Upper lobe of left lung (tissue), 6 donors: ENCODE measurements at regions not wholly inside any gene's neighbourhood (a gene's known extent, or its start where the extent isn't known, plus 50 kb on each side); places are given as distances from the start of the nearest gene placed in this dataset.

ENCODE experiments used
- ATAC-seq, 2 donors: fragments of 200-7000 bp; cut with Tn5 transposase; one replicate each; pipeline ENCODE4 v1.9.1; 2022; ENCODE audit warnings: mild to moderate bottlenecking in 2 of 2, moderate library complexity in 2 of 2; ENCODE audit not compliant: low FRiP score in 2 of 2
- DNase-seq, 2 donors: peaks; one replicate each; pipeline ENCODE4 v3.0.0-alpha.2; 2019 to 2020
- H3K27ac ChIP-seq, 4 donors: fragments of 200-600 bp; sonication (generic); one replicate each; pipeline ENCODE4 v1.5.1; 2016 to 2019
- H3K27me3 ChIP-seq, 4 donors: fragments of 200-600 bp; sonication (generic); one replicate each; pipeline ENCODE4 v1.5.1; 2017 to 2019
- H3K36me3 ChIP-seq, 4 donors: fragments of 200-600 bp; sonication (generic); one replicate each; pipeline ENCODE4 v1.5.1; 2016 to 2019
- H3K4me1 ChIP-seq, 4 donors: fragments of 200-600 bp; sonication (generic); one replicate each; pipeline ENCODE4 v1.5.1; 2018 to 2019
- H3K4me3 ChIP-seq, 4 donors: fragments of 200-600 bp; sonication (generic); one replicate each; pipeline ENCODE4 v1.5.1; 2017 to 2019; ENCODE audit warnings: mild to moderate bottlenecking in 2 of 4, moderate library complexity in 1 of 4
- H3K9me3 ChIP-seq, 4 donors: fragments of 200-600 bp; sonication (generic); one replicate each; pipeline ENCODE4 v1.5.1; 2018 to 2019
- EP300 ChIP-seq, 4 donors: sonication (generic); formaldehyde crosslinking; IDR thresholded peaks; one replicate each; pipeline ENCODE4 v1.5.1; 2017; ENCODE audit warnings: antibody characterized with exemption in 4 of 4, control low read depth in 2 of 4
- POLR2A ChIP-seq, 4 donors: fragments of 450-650 bp; IDR thresholded peaks; one replicate each; pipeline ENCODE4 v1.5.1; 2016 to 2017; ENCODE audit warnings: antibody characterized with exemption in 4 of 4, mild to moderate bottlenecking in 2 of 4
- POLR2AphosphoS5 ChIP-seq, 2 donors: sonication (generic); formaldehyde crosslinking; IDR thresholded peaks; one replicate each; pipeline ENCODE4 v1.5.1; 2017; ENCODE audit warnings: antibody characterized with exemption in 2 of 2
- whole genome bisulfite sequencing, 2 donors: methylation state at CpG; one replicate each; pipeline ENCODE4 v1.1.5; 2017 to 2018; 5-methylcytosine and 5-hydroxymethylcytosine counted together
- TF ChIP-seq, protein P1 (sequence below), 6 experiments: fragments of 450-650 bp in 4 of 6; fragments of 200-600 bp in 2 of 6; sonication (generic) in 2 of 6; IDR thresholded peaks; one replicate each; pipeline ENCODE4 v1.5.1; 2016 to 2019; ENCODE audit warnings: antibody characterized with exemption in 6 of 6
- donor health status: DM: no; HTN: no; CAD: no; lungs with moderate emphysema.
- donor health status: DM: no; HTN: yes; CAD: no; lungs with severe emphysema.

DNA sequence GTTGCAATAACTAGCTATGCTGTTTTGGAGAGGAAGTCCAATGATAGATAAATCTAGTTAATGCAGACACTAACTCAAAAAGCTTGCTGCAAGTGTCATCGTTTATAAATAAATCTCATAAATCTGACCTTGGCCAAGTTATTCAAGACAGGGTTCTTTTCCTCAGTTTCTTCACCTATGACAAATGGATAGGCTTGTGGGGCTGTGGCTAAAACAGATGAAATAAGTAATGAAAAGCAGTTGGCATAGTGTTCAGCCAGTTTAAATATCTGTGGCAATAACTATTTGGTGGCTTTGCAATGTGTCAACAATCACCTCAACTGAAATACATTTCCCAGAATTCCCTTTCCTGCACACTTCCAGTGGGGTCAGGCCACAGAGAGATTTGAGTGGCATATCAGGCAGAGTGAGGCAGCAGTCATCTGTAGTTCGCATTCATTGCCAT, 169.9 kb downstream of the DYRK2 start:
- 92 to 96% methylated on average over 2 of the region's 2 CpGs for WGBS, 2 donors
- peaks cover 3 to 6% (median 5%) of the 10 kb centered on the region in 4 donors for H3K9me3 ChIP-seq
- no peak for DNase-seq
- no peak overlapping the region for H3K4me3 ChIP-seq
- TF ChIP-seq POLR2A (IDR thresholded peaks at IDR 0.05), result no peak
- TF ChIP-seq, protein P1, sequence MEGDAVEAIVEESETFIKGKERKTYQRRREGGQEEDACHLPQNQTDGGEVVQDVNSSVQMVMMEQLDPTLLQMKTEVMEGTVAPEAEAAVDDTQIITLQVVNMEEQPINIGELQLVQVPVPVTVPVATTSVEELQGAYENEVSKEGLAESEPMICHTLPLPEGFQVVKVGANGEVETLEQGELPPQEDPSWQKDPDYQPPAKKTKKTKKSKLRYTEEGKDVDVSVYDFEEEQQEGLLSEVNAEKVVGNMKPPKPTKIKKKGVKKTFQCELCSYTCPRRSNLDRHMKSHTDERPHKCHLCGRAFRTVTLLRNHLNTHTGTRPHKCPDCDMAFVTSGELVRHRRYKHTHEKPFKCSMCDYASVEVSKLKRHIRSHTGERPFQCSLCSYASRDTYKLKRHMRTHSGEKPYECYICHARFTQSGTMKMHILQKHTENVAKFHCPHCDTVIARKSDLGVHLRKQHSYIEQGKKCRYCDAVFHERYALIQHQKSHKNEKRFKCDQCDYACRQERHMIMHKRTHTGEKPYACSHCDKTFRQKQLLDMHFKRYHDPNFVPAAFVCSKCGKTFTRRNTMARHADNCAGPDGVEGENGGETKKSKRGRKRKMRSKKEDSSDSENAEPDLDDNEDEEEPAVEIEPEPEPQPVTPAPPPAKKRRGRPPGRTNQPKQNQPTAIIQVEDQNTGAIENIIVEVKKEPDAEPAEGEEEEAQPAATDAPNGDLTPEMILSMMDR (IDR thresholded peaks at IDR 0.05), result no peak
- no peak for TF ChIP-seq POLR2AphosphoS5 (IDR thresholded peaks at IDR 0.05)
- no peak for TF ChIP-seq EP300 (IDR thresholded peaks at IDR 0.05)
- no peaks in the 10 kb centered on the region for H3K36me3 ChIP-seq
- ATAC-seq, result no peak
- H3K27ac ChIP-seq, result no peak overlapping the region
- no peaks in the 10 kb centered on the region for H3K27me3 ChIP-seq
- no peaks in the 10 kb centered on the region for H3K4me1 ChIP-seq

DNA sequence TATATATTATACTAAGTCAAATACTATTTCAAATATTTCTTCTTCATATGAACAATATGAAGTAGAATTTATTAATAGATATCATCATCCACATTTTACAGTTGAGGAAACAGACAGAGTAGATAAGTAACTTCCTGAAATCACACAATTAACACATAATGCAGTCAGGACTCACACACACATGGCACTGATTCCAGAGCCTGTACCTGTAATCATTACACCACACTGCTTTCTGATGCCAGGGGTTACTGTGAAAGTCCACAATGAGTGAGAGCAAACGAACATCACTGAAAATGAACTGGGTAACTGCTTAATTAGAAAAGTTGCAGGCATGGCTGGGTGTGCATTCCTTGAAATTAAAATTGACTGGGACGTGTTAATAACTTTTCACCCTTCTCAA, 169.3 kb upstream of the IFNG-AS1 start:
- Histone ChIP-seq H3K4me1 (no peaks in the 10 kb centered on the region), H3K27ac (no peak overlapping the region), H3K9me3 (peaks cover 3 to 6% (median 5%) of the 10 kb centered on the region in 4 donors), H3K36me3 (no peaks in the 10 kb centered on the region), H3K4me3 (no peak overlapping the region), H3K27me3 (no peaks in the 10 kb centered on the region)
- WGBS, 2 donors, result 70 to 80% methylated on average over 2 of the region's 2 CpGs
- DNase-seq (no peak), ATAC-seq (no peak)
- TF ChIP-seq POLR2A (IDR thresholded peaks at IDR 0.05), result no peak
- TF ChIP-seq, protein P1 (IDR thresholded peaks at IDR 0.05), result no peak
- no peak for TF ChIP-seq POLR2AphosphoS5 (IDR thresholded peaks at IDR 0.05)
- no peak for TF ChIP-seq EP300 (IDR thresholded peaks at IDR 0.05)

DNA sequence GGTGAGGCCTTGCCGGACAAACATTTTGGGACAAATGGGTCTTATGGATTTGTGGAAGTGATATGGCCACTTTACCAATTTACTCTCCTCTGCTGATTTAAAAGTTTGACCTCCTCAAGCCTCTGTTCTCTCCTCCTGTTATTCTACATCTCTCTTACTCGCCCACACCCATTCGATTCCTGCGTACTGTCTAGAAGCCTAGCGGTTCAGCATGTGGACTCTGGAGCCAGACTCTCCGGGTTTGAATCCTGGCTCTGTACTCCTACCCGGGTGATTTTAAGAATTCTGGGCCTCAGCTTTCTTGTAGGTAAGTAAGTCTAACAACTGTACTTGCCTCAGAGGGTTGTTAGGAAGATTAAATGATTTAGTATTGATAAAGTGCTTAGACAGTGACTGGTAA, 168.6 kb upstream of the IFNG-AS1 start:
- WGBS, 2 donors, result 80 to 91% methylated on average over 7 of the region's 7 CpGs
- Histone ChIP-seq H3K4me3 (no peak overlapping the region), H3K27me3 (no peaks in the 10 kb centered on the region), H3K27ac (no peak overlapping the region), H3K4me1 (no peaks in the 10 kb centered on the region), H3K9me3 (peaks cover 2 to 5% (median 3%) of the 10 kb centered on the region in 4 donors), H3K36me3 (no peaks in the 10 kb centered on the region)
- DNase-seq (no peak), ATAC-seq (no peak)
- TF ChIP-seq POLR2AphosphoS5 (IDR thresholded peaks at IDR 0.05) (no peak), EP300 (IDR thresholded peaks at IDR 0.05) (no peak), POLR2A (IDR thresholded peaks at IDR 0.05) (no peak)
- TF ChIP-seq, protein P1 (IDR thresholded peaks at IDR 0.05), result no peak

DNA sequence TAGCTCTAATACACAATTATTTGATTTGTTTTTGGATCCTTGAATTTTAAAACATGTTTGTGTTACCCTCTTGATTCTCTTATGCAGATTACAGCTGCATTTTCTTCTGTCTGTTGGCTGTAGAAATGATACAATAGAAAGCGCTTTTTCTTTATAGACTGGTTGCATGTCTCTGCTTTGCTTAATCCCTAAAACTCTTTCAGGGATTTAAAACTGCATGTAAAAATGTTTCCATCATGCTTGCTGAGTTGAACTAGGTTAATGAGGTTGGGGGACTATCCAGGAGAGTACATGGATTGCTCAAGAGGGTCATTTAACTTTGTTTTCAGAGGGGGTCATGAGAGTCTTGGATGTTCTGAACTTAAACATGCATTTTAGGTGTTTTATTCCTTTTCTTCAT, 166.4 kb upstream of the IFNG-AS1 start:
- Histone ChIP-seq H3K4me3 (no peak overlapping the region), H3K27me3 (no peaks in the 10 kb centered on the region), H3K9me3 (no peaks in the 10 kb centered on the region), H3K36me3 (no peaks in the 10 kb centered on the region), H3K4me1 (no peaks in the 10 kb centered on the region), H3K27ac (no peak overlapping the region)
- TF ChIP-seq, protein P1 (IDR thresholded peaks at IDR 0.05), result no peak
- TF ChIP-seq EP300 (IDR thresholded peaks at IDR 0.05), result no peak
- no peak for TF ChIP-seq POLR2AphosphoS5 (IDR thresholded peaks at IDR 0.05)
- no peak for TF ChIP-seq POLR2A (IDR thresholded peaks at IDR 0.05)
- ATAC-seq (no peak), DNase-seq (no peak)
- 95 to 100% methylated on average over 1 of the region's 1 CpG for WGBS, 2 donors

DNA sequence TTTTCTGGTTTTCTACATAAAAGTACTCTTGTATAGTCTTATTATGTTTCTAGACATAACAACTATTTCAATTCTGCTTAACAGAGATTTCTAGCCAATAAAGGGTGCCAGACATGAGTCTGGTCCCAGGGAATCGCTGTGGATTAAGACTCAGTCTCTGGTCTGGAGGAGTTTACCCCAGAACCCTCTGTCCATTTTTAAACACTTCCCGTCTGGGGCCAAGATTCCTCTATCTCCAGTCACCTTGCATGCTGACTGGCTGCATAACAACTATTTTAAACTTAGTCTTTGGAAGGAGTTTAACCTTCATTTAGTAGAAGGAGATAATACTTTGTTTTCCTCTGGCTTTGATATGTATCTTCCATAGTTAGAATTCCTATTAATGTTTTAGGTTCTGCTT, 163.1 kb upstream of the IFNG-AS1 start:
- H3K27me3 ChIP-seq, result no peaks in the 10 kb centered on the region
- WGBS, 2 donors, result 51 to 82% methylated on average over 2 of the region's 2 CpGs
- no peak overlapping the region for H3K4me3 ChIP-seq
- DNase-seq, result no peak
- H3K27ac ChIP-seq, result no peak overlapping the region
- no peaks in the 10 kb centered on the region for H3K36me3 ChIP-seq
- TF ChIP-seq POLR2A (IDR thresholded peaks at IDR 0.05) (no peak), EP300 (IDR thresholded peaks at IDR 0.05) (no peak), POLR2AphosphoS5 (IDR thresholded peaks at IDR 0.05) (no peak)
- TF ChIP-seq, protein P1 (IDR thresholded peaks at IDR 0.05), result no peak
- ATAC-seq, result peak in 1 of 2 donors; percentile 50
- no peaks in the 10 kb centered on the region for H3K4me1 ChIP-seq
- no peaks in the 10 kb centered on the region for H3K9me3 ChIP-seq
